ENCODE measurements at regions not wholly inside any gene's neighbourhood (a gene's known extent, or its start where the extent isn't known, plus 50 kb on each side); places are given as distances from the start of the nearest gene placed in this dataset.

DNA sequence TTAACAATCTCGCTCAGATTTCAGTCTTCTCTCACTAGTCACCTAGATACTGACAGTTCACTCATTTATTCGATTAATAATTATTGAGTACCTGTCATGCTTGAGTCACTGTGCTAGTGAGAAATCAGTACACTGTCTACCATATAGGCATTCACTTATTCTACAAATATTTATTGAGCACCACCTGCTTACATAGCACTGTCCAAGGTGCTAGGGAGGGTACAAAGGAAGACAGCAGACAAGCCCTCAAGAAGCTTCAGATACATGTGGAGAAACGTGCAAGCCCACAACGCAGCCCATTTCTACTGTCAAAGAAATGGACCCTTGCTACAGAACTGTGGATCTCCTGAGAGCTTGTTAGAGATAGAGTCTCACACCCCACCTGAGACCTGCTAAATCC lies 85.1 kb upstream of the SNAP25 start:
- Histone ChIP-seq H3K4me3 (ENCODE audit: low read depth, low read length) (no peak overlapping the region), H3K27ac (ENCODE audit: extremely low read depth, low read depth, low read length) (no peak overlapping the region), H3K9me3 (ENCODE audit: control insufficient read depth, insufficient read depth, low read depth, low read length) (no peaks in the 10 kb centered on the region), H3K4me1 (ENCODE audit: control insufficient read depth, insufficient read depth, low read length) (no peaks in the 10 kb centered on the region; the same call in 1 of the 2 replicates), H3K36me3 (ENCODE audit: control insufficient read depth in 2 of 2, insufficient read depth in 1 of 2, low read length in 2 of 2) (no peaks in the 10 kb centered on the region)
- no peak for TF ChIP-seq ZSCAN16 (tag by site-specific recombination; IDR thresholded peaks at IDR 0.05)
- no peak for TF ChIP-seq ZNF585B (tag by site-specific recombination; IDR thresholded peaks at IDR 0.05)
- TF ChIP-seq, protein P1, sequence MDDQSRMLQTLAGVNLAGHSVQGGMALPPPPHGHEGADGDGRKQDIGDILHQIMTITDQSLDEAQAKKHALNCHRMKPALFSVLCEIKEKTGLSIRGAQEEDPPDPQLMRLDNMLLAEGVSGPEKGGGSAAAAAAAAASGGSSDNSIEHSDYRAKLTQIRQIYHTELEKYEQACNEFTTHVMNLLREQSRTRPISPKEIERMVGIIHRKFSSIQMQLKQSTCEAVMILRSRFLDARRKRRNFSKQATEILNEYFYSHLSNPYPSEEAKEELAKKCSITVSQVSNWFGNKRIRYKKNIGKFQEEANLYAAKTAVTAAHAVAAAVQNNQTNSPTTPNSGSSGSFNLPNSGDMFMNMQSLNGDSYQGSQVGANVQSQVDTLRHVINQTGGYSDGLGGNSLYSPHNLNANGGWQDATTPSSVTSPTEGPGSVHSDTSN (CRISPR knock-in tag; IDR thresholded peaks at IDR 0.05): no peak
- TF ChIP-seq, protein P2, sequence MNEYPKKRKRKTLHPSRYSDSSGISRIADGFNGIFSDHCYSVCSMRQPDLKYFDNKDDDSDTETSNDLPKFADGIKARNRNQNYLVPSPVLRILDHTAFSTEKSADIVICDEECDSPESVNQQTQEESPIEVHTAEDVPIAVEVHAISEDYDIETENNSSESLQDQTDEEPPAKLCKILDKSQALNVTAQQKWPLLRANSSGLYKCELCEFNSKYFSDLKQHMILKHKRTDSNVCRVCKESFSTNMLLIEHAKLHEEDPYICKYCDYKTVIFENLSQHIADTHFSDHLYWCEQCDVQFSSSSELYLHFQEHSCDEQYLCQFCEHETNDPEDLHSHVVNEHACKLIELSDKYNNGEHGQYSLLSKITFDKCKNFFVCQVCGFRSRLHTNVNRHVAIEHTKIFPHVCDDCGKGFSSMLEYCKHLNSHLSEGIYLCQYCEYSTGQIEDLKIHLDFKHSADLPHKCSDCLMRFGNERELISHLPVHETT (tag by site-specific recombination; IDR thresholded peaks at IDR 0.05): no peak
- no peak for TF ChIP-seq ZBTB20 (tag by site-specific recombination; IDR thresholded peaks at IDR 0.05)
- TF ChIP-seq ZNF184 (tag by site-specific recombination; IDR thresholded peaks at IDR 0.05): no peak
- TF ChIP-seq ZNF112 (tag by site-specific recombination; IDR thresholded peaks at IDR 0.05): no peak
- no peak for TF ChIP-seq ZNF623 (tag by site-specific recombination; IDR thresholded peaks at IDR 0.05)
- no peak for TF ChIP-seq OVOL3 (tag by site-specific recombination; IDR thresholded peaks at IDR 0.05)
- TF ChIP-seq ZNF155 (tag by site-specific recombination; IDR thresholded peaks at IDR 0.05): no peak
- no peak for TF ChIP-seq ZNF510 (tag by site-specific recombination; IDR thresholded peaks at IDR 0.05; ENCODE audit: insufficient replicate concordance)
- TF ChIP-seq ZNF610 (tag by site-specific recombination; IDR thresholded peaks at IDR 0.05; ENCODE audit: borderline replicate concordance): no peak
- TF ChIP-seq ZSCAN23 (tag by site-specific recombination; IDR thresholded peaks at IDR 0.05): no peak
- TF ChIP-seq, protein P3, sequence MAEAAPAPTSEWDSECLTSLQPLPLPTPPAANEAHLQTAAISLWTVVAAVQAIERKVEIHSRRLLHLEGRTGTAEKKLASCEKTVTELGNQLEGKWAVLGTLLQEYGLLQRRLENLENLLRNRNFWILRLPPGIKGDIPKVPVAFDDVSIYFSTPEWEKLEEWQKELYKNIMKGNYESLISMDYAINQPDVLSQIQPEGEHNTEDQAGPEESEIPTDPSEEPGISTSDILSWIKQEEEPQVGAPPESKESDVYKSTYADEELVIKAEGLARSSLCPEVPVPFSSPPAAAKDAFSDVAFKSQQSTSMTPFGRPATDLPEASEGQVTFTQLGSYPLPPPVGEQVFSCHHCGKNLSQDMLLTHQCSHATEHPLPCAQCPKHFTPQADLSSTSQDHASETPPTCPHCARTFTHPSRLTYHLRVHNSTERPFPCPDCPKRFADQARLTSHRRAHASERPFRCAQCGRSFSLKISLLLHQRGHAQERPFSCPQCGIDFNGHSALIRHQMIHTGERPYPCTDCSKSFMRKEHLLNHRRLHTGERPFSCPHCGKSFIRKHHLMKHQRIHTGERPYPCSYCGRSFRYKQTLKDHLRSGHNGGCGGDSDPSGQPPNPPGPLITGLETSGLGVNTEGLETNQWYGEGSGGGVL (tag by site-specific recombination; IDR thresholded peaks at IDR 0.05): no peak
- TF ChIP-seq, protein P4, sequence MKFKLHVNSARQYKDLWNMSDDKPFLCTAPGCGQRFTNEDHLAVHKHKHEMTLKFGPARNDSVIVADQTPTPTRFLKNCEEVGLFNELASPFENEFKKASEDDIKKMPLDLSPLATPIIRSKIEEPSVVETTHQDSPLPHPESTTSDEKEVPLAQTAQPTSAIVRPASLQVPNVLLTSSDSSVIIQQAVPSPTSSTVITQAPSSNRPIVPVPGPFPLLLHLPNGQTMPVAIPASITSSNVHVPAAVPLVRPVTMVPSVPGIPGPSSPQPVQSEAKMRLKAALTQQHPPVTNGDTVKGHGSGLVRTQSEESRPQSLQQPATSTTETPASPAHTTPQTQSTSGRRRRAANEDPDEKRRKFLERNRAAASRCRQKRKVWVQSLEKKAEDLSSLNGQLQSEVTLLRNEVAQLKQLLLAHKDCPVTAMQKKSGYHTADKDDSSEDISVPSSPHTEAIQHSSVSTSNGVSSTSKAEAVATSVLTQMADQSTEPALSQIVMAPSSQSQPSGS (tag by site-specific recombination; IDR thresholded peaks at IDR 0.05; ENCODE audit: low read depth): no peak
- ChIA-PET CTCF (no interaction called here), POLR2A (no interaction called here)

DNA sequence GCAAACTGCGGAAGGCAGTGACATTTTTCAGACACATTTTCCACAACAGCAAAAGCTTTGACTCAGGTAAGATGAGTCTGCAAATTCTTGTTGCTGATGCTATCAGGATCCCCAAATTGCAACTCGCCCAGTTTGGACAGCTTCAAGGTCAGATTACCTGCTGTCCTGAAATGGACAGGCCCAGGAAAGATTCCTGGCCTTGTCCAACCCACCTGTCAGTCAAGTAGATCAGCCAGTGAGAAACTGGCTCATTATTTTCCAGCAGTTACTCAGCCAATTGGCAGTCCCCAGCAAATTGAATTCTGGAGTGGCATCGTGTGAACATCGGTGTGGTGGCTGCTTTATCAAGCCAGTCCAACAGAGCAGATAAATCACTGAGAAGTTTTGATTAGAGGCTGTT lies 84.5 kb upstream of the SNAP25 start:
- POLR2A ChIA-PET: no interaction called here
- TF ChIP-seq, protein P5, sequence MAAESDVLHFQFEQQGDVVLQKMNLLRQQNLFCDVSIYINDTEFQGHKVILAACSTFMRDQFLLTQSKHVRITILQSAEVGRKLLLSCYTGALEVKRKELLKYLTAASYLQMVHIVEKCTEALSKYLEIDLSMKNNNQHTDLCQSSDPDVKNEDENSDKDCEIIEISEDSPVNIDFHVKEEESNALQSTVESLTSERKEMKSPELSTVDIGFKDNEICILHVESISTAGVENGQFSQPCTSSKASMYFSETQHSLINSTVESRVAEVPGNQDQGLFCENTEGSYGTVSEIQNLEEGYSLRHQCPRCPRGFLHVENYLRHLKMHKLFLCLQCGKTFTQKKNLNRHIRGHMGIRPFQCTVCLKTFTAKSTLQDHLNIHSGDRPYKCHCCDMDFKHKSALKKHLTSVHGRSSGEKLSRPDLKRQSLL (tag by site-specific recombination; IDR thresholded peaks at IDR 0.05): no peak
- no peak for TF ChIP-seq ZNF707 (tag by site-specific recombination; IDR thresholded peaks at IDR 0.05)
- TF ChIP-seq BCL11B (tag by site-specific recombination; IDR thresholded peaks at IDR 0.05; ENCODE audit: low read depth): no peak
- TF ChIP-seq, protein P6, sequence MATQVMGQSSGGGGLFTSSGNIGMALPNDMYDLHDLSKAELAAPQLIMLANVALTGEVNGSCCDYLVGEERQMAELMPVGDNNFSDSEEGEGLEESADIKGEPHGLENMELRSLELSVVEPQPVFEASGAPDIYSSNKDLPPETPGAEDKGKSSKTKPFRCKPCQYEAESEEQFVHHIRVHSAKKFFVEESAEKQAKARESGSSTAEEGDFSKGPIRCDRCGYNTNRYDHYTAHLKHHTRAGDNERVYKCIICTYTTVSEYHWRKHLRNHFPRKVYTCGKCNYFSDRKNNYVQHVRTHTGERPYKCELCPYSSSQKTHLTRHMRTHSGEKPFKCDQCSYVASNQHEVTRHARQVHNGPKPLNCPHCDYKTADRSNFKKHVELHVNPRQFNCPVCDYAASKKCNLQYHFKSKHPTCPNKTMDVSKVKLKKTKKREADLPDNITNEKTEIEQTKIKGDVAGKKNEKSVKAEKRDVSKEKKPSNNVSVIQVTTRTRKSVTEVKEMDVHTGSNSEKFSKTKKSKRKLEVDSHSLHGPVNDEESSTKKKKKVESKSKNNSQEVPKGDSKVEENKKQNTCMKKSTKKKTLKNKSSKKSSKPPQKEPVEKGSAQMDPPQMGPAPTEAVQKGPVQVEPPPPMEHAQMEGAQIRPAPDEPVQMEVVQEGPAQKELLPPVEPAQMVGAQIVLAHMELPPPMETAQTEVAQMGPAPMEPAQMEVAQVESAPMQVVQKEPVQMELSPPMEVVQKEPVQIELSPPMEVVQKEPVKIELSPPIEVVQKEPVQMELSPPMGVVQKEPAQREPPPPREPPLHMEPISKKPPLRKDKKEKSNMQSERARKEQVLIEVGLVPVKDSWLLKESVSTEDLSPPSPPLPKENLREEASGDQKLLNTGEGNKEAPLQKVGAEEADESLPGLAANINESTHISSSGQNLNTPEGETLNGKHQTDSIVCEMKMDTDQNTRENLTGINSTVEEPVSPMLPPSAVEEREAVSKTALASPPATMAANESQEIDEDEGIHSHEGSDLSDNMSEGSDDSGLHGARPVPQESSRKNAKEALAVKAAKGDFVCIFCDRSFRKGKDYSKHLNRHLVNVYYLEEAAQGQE (tag by site-specific recombination; IDR thresholded peaks at IDR 0.05): no peak
- TF ChIP-seq, protein P7, sequence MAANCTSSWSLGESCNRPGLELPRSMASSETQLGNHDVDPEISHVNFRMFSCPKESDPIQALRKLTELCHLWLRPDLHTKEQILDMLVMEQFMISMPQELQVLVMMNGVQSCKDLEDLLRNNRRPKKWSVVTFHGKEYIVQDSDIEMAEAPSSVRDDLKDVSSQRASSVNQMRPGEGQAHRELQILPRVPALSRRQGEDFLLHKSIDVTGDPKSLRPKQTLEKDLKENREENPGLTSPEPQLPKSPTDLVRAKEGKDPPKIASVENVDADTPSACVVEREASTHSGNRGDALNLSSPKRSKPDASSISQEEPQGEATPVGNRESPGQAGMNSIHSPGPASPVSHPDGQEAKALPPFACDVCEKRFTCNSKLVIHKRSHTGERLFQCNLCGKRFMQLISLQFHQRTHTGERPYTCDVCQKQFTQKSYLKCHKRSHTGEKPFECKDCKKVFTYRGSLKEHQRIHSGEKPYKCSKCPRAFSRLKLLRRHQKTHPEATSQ (tag by site-specific recombination; IDR thresholded peaks at IDR 0.05): no peak
- TF ChIP-seq, protein P8, sequence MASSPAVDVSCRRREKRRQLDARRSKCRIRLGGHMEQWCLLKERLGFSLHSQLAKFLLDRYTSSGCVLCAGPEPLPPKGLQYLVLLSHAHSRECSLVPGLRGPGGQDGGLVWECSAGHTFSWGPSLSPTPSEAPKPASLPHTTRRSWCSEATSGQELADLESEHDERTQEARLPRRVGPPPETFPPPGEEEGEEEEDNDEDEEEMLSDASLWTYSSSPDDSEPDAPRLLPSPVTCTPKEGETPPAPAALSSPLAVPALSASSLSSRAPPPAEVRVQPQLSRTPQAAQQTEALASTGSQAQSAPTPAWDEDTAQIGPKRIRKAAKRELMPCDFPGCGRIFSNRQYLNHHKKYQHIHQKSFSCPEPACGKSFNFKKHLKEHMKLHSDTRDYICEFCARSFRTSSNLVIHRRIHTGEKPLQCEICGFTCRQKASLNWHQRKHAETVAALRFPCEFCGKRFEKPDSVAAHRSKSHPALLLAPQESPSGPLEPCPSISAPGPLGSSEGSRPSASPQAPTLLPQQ (tag by site-specific recombination; IDR thresholded peaks at IDR 0.05): no peak

More for the DNA sequence above, 84.5 kb upstream of the SNAP25 start:
- H3K9me3 ChIP-seq (ENCODE audit: control insufficient read depth, insufficient read depth, low read depth, low read length): no peaks in the 10 kb centered on the region
- CTCF ChIA-PET: no interaction called here
- H3K27ac ChIP-seq (ENCODE audit: extremely low read depth, low read depth, low read length): no peak overlapping the region
- H3K4me3 ChIP-seq (ENCODE audit: low read depth, low read length): no peak overlapping the region
- no peaks in the 10 kb centered on the region; the same call in 1 of the 2 replicates for H3K4me1 ChIP-seq (ENCODE audit: control insufficient read depth, insufficient read depth, low read length)
- H3K36me3 ChIP-seq (ENCODE audit: control insufficient read depth in 2 of 2, insufficient read depth in 1 of 2, low read length in 2 of 2): no peaks in the 10 kb centered on the region

Measured in HEK293 (cell line).